Midbrain (tissue), 1 donor: ENCODE measurements at regions not wholly inside any gene's neighbourhood (a gene's known extent, or its start where the extent isn't known, plus 50 kb on each side); places are given as distances from the start of the nearest gene placed in this dataset.

Experiments used
- DNase-seq: peaks from one replicate; lab custom pipeline; 2025; lab: John Stamatoyannopoulos, UW

DNA sequence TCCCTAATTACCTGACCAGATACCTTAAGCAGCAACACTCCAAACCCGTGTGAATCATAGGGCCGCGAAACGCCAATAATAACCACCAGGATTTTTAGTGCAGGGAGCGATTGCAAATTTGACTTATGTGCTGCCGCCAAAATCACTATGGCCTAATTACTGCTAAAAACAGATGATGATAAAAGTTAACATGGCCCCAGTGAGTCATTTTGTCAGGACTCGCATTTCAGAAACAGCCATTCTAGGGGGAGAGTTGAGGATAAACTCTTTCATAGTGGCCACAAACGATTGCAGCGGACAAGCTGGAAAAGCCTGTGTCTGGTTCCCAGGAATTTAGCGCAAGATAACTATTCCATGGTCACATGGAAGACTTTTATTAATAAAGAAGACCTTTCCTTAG is 103.4 kb downstream of the HLX start:
- no peak for DNase-seq

DNA sequence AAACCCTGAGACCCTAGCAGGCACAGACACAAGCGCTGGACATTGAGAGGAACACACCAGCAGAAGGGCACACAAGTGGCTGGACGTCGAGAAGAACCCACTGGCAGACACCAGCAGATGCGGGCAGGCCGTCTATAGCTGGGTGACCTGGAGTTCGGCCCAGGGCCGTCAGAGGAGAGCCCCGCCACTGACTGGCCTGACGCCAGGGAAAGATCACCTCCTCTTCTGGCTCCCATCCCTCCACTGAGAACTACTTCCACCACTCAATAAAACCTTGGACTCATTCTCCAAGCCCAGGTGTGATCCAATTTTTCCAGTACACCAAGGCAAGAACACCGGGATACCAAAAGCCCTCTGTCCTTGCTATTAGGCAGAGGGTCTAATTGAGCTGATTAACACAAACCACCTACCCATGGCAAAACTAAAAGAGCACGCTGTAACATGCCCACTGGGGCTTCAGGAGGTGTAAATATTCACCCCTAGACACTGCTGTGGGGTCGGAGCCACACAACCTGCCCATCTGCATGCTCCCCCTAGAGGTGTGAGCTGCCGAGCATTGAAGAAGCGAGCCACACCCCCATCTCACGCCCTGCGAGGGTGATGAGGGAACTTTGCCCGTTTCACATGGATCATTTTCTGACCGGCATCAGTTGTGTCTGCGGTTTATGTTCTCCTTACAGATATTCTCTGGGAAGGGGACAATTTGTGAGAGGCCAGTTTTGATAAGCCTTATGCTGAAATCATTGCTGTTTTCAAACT is 104.8 kb downstream of the HLX start:
- DNase-seq = no peak

DNA sequence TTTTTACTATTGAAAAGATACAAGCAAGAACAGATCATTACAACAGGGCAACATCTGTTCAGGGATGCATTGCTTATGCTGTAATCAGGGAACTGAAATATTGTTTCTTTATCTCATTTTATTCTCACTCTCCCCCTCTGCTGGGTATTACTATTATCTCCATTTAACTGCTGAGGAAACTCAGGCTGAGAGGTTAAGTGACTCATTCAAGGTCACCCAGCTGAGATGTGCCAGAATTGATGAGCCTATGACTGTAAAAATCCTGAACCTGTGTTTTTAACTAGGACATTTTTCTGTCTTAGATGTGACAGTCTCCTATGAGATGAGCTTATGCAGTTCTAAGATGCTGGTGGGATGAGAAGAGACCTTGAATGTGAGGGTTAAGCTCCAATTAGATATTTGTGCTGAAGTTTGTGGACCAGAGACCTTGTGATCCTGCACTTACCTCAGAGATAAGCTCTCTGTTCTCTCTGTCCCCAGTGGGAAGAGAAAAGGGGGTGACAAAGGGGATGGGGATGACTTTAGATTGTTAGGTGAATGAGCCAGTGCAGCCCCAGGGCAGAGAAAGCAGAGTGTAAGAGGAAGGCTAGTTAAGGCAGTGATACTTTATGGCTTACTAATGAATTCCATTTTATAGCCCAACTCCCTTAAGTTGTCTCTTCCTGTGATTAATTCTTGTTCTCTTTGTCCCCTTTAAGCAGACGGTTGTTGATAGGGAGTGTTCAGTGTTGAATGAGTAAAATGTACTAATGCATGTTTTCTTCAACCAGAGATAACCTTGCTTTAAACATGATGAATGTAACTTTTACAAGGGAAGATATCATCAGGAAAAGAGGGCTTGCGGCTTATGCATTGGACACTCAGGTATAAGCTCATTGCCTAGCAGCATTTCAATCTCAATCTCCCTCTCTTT is 111.4 kb downstream of the HLX start:
- DNase-seq = no peak

DNA sequence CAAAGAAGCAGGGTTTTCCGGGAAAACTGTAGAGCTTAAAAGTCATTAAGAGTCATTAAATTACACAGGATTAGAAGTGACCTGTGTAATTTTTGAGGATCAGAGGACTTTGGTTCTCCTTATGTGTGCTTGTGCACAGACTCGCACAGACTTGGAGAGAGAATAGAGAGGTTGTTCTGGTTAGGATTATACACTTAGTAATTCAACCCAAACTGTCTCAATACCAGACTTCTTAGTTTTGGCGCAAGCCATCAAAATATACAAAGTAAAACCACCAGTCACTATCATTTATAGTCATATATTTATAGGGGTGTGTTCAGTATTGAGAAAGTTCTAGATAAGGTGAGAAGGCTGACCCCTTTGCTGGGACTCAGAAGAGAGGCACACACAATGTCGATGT is 112.3 kb downstream of the HLX start:
- no peak for DNase-seq

DNA sequence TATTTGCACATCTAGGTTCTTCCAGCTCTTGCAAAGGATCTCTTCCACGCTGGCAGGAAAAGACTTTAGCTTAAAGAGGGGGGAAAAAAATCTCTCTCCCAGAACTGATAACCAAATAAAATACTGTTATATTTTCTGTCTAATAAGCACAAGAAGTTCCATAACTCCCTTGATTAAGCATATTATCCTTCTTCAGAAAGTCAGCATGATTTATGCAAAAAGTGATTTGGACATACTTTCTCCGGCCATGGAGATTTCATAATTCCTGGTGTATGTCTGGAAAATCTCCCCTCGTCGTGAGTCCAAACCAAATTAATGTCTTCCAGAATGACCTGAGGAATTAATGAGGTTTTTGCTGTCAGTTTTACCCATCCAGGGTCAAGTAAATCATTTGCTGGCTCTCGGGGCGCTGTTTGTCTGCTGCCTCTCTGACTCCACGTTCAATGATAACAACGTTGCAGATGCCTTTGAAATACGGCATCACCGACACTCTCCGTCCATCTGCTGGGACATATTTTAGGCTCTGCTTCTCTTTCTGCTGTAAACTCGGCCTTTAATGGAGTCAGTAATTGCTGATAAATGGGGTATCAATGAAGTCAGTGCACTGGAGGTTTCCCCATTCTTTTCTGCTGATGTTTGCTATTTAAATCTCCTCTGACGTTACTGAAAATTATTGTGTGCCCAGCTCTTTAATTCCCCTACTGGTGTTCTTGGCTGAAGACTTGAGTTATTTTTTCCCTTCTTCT is 112.9 kb downstream of the HLX start:
- no peak for DNase-seq

DNA sequence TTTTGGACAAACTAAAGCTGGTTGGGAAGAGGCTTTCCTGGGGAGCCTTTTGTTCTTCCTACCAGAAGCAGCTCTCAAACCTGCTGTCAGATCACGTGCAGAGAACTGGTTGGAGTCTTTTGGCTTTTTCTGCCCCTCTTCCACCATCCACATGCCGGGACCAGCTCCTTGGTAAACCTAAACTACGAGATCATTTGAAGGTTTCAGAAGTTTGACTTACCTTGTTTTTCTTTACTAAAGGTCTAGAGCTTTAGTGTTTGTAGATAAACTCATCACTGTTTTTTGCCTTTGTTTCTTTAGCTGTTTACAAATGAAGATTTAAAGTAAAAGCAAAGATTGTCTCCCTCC is 113.4 kb downstream of the HLX start:
- no peak for DNase-seq

DNA sequence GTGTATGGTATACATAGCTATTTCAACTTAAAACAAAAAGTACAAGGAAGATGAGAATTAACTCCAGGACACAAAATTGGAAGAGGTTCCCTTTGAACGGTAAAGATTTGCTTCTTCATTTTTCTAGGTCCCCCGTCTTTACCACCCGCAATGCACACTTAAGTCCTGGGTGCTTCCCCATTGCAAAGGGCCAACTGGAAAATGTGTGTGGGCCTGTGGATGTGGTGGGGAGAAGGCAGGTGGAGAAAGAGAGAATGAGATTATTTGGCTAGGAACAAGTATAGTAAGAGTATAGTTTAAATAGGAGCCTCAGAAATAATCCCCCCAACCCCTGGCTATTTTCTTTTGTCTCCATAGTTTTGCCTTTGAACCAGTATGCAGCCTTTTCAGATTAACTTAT is 115.4 kb downstream of the HLX start:
- DNase-seq = no peak

DNA sequence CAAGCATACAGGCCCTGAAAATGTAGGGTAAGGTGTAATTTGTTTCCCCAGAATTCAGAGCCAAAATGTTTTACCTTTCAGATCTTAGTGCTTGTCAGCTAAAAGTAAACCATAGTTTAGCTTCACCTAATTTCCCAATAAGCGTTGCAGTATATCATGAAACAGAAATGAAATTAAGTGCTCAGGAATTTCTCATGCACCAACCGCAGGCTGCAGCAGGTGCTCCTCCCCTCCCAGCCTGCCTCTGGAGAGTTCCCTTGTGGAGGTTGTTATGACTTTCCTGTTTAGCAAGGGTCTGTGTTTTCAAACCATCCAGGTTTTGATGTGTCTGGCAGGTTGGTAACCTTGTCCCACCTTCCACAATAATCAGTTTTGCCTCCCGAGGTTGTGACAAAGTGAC is 118.5 kb downstream of the HLX start:
- no peak for DNase-seq

DNA sequence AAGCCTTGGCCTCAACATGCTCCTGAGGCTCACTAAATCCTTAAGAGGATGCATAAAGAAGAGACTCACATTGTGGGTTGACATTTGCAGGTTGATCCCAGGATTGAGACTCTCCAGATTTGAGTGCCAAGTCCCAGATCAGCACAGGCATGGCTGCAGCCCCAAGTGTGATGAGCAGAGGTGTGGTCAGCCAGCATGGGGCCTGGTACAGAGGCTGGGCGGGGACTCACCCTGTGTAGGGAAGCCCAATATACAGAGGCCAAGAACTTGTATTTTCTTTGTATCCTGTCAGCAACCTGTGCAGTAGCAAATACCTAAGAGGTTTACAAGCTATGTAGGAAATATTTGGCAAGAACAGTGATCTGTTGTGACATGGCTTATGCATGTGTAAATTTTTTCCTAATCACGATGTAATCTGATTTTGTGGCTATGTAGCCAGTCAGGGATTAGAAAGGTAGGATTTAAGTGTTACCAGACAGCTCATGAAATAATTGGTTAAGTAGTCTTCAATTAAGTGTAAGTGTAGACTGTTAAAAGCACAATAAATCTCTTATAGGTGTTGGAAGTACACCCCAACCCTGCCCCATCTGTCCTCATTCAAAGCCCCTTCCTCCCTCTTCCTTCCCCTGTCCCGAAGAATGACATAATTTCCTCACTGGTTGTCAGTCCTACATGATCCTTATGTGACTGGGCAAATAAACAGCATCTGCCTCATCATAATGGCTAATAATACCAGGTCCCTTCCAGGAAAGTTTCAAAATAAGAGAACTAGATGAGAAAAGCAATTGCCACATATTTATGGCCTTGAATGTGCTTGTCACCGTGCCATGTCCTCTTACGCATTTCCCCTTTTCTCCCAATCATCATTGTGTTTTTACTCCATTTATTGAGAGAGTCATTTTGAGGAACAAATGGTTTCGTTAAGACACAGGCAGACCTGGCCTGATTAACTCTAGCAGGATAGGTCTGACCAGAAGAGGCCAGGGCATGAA is 120.9 kb downstream of the HLX start:
- no peak for DNase-seq

DNA sequence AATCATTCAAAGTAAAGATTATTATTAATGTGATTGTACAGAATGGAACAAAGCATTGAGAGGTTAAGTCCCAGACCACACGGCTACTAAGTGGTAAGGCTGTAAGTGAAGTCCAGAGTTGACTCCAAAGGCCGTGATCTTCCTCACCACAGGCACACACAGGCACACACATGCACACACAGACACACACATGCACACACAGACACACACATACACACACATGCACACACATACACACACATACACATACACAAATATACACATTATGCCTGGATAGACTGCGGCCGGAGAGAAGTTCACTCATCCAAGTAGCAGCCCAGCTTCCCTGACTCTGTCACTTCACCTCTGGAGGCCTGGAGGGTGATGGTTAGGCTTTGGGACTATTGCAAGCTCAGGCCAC is 121.9 kb downstream of the HLX start:
- no peak for DNase-seq

DNA sequence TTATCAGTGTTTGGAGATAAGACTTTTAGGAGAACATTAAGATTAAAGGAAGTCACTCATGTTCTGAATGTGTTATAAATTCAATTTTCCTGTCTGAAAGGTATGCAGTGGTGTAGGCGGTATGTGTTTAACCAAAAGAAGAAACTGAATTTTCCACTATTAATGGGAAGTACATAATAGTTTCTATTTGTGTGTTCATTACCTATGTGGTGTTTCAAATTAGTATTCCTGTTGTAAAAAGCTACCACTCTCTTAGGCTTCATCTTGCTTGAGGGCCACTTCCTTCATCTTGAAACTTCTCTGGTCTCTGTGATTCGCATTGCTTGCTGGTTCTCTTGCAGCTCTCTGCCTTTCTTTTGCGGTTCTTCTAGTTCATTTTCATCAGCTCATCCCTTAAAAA is 123.4 kb downstream of the HLX start:
- no peak for DNase-seq

DNA sequence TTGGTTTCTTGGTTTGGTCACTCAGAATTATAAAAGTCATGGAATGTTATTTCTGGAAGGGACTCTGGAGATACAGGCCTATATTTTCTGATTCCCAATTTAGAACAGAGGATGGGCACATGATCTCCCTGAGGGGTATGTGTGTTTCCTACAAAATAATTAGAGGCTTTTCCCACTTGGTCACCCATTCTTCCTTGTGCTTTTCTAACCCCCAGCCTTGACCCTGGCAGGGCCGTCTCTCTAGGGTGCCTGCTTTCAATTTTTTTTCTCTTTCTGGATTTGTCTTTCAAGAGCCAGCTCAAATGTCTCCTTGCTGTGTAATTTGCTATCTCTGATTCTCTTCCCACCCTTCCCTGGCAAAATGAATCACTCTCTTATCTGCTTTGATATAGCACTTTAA is 131.9 kb downstream of the HLX start:
- no peak for DNase-seq

DNA sequence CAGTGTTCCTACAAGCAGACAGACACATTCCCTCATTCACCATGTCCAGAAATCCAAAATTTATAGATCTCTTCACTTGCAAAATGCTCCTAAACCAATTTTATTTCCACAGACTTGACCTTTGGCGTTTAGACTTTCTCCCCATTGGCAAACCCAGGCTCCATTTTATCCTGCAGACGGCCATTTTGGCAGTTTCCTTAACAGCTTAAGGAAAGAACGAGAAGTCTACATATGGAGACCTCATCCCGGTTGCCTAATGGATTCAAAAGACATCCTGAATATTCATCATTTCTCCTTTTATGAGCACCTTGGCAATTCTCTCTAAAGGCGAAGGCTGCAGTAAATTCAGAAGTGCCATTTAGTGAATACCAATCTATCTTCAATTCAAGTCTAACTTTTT is 132.9 kb downstream of the HLX start:
- DNase-seq = no peak

DNA sequence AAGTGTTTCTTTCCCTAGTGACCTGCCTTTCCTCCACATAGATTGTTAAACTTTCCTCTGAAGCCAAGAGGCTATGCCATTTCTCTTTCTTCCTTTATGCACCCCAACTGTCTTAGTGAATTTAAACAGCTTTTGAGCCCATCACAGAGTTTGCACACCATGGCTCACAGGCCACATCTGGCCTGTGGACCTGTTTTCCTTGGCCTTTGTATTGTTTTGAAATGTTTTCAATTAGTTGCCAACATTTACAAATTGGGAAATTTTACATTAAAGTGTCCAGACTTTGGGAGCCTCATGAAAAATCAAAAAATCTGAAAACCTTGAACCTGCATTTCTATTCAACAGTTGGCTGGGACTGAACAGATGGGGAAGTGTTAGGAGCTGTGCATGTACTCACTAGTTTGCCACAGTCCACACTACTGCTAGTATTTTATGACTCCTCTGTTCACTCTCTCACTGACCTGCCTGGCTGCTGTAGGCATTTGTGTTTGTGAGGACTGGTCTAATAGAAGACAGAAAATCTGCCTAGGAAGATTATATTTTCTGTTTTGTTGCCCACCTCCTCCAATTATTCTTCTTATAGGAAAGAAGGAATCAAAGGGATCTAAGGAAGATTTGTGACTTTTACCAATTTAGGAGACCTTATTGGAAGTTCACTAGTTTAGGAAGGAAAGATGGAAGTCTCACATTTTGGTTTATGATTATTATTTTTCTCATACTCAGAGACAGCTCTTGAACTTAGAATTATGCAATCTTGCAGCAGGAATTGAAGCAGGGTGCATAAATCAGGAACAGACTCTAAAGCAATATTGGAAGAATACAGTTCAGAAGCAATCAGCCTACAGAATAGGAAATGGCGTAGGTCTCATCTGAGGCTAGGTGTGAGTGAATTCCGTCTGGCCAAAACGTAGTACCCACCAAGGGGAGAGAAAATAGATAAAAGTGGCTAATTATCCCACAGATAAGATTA is 134.7 kb downstream of the HLX start:
- no peak for DNase-seq

DNA sequence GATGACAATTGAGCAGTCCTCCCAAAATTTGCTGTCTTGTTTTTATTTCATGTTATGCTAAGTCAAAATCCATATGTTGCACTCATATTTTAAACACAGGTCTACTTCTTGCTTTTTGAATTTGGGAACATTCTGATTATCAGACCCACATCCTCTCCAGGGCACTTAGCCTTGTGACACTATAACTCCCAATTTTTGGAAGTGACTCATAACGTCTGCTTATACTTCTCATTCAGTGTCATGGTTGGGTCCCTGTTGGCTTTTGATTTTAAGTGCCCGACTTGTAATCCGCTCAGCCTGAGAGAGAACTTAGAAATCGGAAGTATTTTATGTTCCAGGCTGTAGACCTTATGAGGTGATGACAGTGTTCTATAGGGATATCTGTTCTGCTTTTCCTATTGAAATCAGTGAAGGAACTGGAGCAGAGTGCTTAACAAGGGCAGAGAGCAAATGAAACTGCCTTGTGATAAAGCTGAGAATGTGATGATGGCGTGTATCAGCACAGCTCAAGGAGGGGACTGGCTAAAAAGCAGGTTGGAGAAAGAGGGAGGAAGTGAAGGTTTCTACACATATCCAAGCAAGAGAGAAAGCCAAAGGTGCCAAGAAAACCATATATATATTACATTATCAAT is 136.0 kb downstream of the HLX start:
- no peak for DNase-seq

DNA sequence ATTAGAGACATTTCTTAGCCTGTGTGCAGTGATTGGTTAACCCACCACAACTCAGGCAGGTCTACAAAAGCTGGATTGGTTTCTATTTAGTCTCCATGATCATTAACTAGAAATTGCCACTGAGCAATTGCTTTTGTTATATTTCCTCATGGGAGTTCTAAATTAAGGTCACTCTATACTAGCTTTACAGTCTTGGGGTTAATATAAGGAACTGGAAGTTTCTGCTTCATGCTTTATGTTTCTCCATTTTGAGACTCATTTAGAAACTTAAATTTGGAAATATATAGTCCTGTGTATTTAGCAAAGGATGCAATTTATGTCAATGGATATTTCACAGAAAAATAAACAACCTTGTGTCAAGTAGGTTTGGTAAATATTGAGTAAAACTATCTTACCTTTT is 137.5 kb downstream of the HLX start:
- DNase-seq = no peak

DNA sequence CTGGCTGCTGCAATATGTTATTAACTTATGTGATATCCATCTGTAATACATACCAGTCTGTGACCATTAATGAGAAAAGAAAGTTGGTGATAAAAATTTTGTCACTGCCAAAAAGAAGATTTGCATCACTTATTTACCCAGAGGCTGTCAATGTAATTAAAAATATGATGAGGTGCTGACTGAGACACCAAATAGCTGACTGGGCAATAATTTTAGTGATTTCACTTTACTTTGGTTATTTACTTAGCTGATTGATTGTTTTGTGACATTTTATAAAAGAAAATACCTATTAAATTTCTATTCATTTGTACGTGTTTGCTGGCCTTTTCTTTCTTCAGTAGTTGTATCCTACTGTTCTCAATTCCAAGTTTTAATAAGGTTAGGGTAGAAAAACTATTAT is 139.2 kb downstream of the HLX start:
- DNase-seq = no peak

DNA sequence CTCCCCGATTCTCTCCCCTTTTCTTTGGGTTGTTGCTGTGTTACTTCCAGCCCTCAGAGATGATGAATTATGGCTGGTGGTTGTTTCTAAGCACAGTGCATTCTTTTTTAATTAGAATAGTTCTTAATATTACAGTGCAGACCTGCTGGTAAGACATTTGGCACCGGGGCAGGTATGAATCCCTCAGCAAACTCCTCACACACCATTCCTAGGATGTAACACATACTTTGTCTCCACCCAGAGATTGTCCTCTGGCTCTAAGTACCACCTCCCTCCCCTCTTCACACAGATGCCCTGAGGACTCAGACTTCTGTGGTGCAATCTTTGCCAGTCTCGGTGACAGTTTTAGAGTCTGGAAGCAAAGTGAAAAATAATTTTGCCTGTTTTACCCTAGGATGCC is 143.1 kb downstream of the HLX start:
- no peak for DNase-seq

DNA sequence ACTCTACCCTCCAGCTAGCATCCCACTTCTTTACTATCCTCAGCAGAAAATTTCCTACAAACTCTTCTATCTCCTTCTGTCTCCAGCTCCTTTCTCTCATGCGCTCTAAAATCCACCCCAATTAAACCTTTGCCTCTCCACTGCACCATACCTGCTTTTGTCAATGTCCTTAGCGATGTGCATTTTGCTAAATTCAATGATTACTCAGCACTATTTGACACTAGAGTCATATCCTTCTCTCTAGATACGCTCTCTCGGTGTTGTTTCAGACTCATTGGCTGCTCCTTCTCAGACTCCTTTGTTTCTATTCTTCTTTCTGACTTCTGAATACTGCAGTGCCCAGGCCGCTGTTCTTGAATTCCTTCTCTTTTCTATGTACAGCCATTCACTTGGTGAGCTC is 144.2 kb downstream of the HLX start:
- DNase-seq = no peak

DNA sequence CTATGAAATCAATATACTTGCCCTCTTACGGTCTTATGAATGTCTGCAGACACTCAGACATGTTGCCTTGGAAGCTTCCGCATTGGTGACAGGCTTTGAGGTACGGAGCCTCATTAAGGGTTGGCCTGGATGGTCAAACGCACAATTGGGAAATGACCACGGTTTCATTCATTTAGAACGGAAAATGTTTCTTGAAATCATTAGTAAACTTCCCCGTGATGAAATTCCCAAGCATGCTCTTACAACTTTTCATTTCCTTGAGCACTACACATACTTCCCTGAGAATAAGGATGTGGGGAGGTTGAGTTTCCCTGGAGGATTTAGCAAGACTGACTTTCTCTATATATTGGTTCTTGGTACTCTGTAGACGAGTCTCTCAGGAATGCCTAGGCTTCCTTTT is 146.3 kb downstream of the HLX start:
- no peak for DNase-seq
